OCI-LY7 (cell line): ENCODE measurements at regions not wholly inside any gene's neighbourhood (a gene's known extent, or its start where the extent isn't known, plus 50 kb on each side); places are given as distances from the start of the nearest gene placed in this dataset.

Experiments used
- BruUV-seq: library from RNA; stranded (reverse); fragments of 400-500 nt; replicated peaks from 2 replicates; lab custom pipeline; 2021; lab: Mats Ljungman, UMichigan
- CTCF ChIA-PET: fragments of 300-600 bp; sonication (Branson Sonifier 250); formaldehyde crosslinking; loops from one replicate; lab custom pipeline; 2022; ENCODE audit warnings: antibody characterized with exemption; ENCODE audit not compliant: unreplicated experiment; lab: Charles Lee
- POLR2A ChIA-PET: fragments of 300-600 bp; sonication (Branson Sonifier 250); formaldehyde crosslinking; loops from one replicate; lab custom pipeline; 2022; ENCODE audit warnings: antibody characterized with exemption; lab: Charles Lee
- DNase-seq: peaks from one replicate; pipeline ENCODE4 v3.0.0-alpha.2; 2015; ENCODE audit warnings: low spot score
- H2AFZ ChIP-seq: fragments of 200-600 bp; sonication (generic), shearing (Covaris generic); 2 replicates; pipeline ENCODE4 v1.6.1; 2014; ENCODE audit warnings: mild to moderate bottlenecking, antibody characterized with exemption, low read length, moderate library complexity
- H3K27ac ChIP-seq: fragments of 200-600 bp; sonication (generic); 2 replicates; pipeline ENCODE4 v1.5.1; 2014; ENCODE audit warnings: mixed run types, low read depth, mild to moderate bottlenecking, moderate library complexity, low read length, inconsistent platforms; ENCODE audit not compliant: poor library complexity, severe bottlenecking
- H3K36me3 ChIP-seq: fragments of 200-600 bp; sonication (generic); 2 replicates; pipeline ENCODE4 v1.6.1; 2014; ENCODE audit warnings: mild to moderate bottlenecking, antibody characterized with exemption, low read length, moderate library complexity, mixed read lengths; ENCODE audit not compliant: insufficient read depth
- H3K4me1 ChIP-seq: fragments of 200-600 bp; sonication (generic); 2 replicates; pipeline ENCODE4 v1.5.1; 2014; ENCODE audit warnings: mild to moderate bottlenecking, low read length; ENCODE audit not compliant: insufficient read depth, poor library complexity, severe bottlenecking
- H3K4me2 ChIP-seq: fragments of 200-600 bp; sonication (generic); 2 replicates; pipeline ENCODE4 v1.6.1; 2014; ENCODE audit warnings: mild to moderate bottlenecking, low read length
- H3K4me3 ChIP-seq: fragments of 200-600 bp; sonication (generic); 2 replicates; pipeline ENCODE4 v1.5.1; 2014; ENCODE audit warnings: mild to moderate bottlenecking, low read depth, low read length; ENCODE audit not compliant: poor library complexity, severe bottlenecking
- H3K79me2 ChIP-seq: fragments of 200-600 bp; sonication (generic); 2 replicates; pipeline ENCODE4 v1.6.1; 2016; ENCODE audit warnings: low read depth, mild to moderate bottlenecking, low read length, moderate library complexity, mixed read lengths; ENCODE audit not compliant: insufficient read depth
- H3K9me2 ChIP-seq: fragments of 200-600 bp; sonication (generic); 2 replicates; pipeline ENCODE4 v1.6.1; 2016; ENCODE audit warnings: mild to moderate bottlenecking, low read length, mixed read lengths; ENCODE audit not compliant: insufficient read depth
- H3K9me3 ChIP-seq: fragments of 200-600 bp; sonication (generic); 2 replicates; pipeline ENCODE4 v1.6.1; 2014; ENCODE audit warnings: mild to moderate bottlenecking, mixed run types, low read length, mixed read lengths
- H4K20me1 ChIP-seq: fragments of 200-600 bp; sonication (generic); 2 replicates; pipeline ENCODE4 v1.6.1; 2014; ENCODE audit warnings: mild to moderate bottlenecking, antibody characterized with exemption, low read length, moderate library complexity, mixed read lengths; ENCODE audit not compliant: insufficient read depth
- CTCF ChIP-seq: fragments of 200-600 bp; sonication (generic); conservative IDR thresholded peaks from 2 replicates; pipeline ENCODE4 v1.5.1; 2014; ENCODE audit warnings: mild to moderate bottlenecking, antibody characterized with exemption, low read length, moderate library complexity, mixed read lengths
- EZH2phosphoT487 ChIP-seq: fragments of 200-600 bp; sonication (generic); IDR thresholded peaks from 2 replicates; pipeline ENCODE4 v1.6.1; 2018; ENCODE audit warnings: low read depth, borderline replicate concordance, mild to moderate bottlenecking, mixed run types, antibody characterized with exemption, low read length, moderate library complexity, mixed read lengths
- intact Hi-C: fragments of 100-400 bp; cut with micrococcal nuclease; formaldehyde crosslinking; loops from one replicate; pipeline ENCODE4 v1.10.0; 2022; ENCODE audit not compliant: unreplicated experiment

GRCh38 chr5:130720355-130720754 is 444.7 kb downstream of the HINT1 start:
- intact Hi-C loops: no loop called here
- H3K27ac ChIP-seq: no peak overlapping the region
- no TSS peak for BruUV-seq
- no peaks in the 10 kb centered on the region for H3K36me3 ChIP-seq
- ChIA-PET POLR2A (no interaction called here), CTCF (no interaction called here)
- no peak overlapping the region for H3K4me2 ChIP-seq
- no peaks in the 10 kb centered on the region for H3K9me2 ChIP-seq
- no peaks in the 10 kb centered on the region for H4K20me1 ChIP-seq
- peak; percentile 12 for DNase-seq
- H3K79me2 ChIP-seq: no peaks in the 10 kb centered on the region
- no peaks in the 10 kb centered on the region for H3K9me3 ChIP-seq
- H3K4me3 ChIP-seq: no peak overlapping the region
- TF ChIP-seq EZH2phosphoT487 (no peak), CTCF (peak; percentile 61)
- H3K4me1 ChIP-seq: no peaks in the 10 kb centered on the region
- H2AFZ ChIP-seq: no peak overlapping the region

DNA sequence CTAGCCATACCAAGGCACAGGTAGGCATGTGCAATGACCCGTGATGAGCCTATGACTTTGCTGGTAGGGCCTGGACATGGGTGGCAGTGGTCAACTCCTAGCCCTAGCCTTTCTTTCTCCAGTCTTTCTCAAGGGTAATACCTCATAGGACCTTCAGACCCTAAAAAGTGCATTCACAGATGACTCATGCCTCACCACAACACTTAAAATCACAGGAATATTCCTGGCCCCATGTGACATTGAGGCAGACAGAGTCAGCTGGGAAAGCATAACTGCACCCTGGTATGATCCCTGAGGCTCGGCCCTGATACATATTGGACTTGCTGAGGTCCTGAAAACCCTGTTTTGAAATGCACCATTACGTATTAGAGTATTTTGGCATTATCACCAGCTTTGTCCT is 449.5 kb downstream of the HINT1 start:
- H3K36me3 ChIP-seq: no peaks in the 10 kb centered on the region
- POLR2A ChIA-PET: no interaction called here
- no peaks in the 10 kb centered on the region for H4K20me1 ChIP-seq
- TF ChIP-seq CTCF (no peak), EZH2phosphoT487 (no peak)
- BruUV-seq: no TSS peak
- no peak overlapping the region for H3K4me3 ChIP-seq
- no peak overlapping the region for H2AFZ ChIP-seq
- H3K4me1 ChIP-seq: no peaks in the 10 kb centered on the region
- no peak overlapping the region for H3K4me2 ChIP-seq
- intact Hi-C loops: no loop called here
- DNase-seq: no peak
- no peaks in the 10 kb centered on the region; the same call in 1 of the 2 replicates for H3K9me2 ChIP-seq
- H3K27ac ChIP-seq: no peak overlapping the region
- H3K9me3 ChIP-seq: no peaks in the 10 kb centered on the region
- no peaks in the 10 kb centered on the region for H3K79me2 ChIP-seq
- CTCF ChIA-PET: no interaction called here

GRCh38 chr5:130714200-130714599 is 450.9 kb downstream of the HINT1 start:
- no peak for DNase-seq
- Histone ChIP-seq H3K4me2 (no peak overlapping the region), H3K79me2 (no peaks in the 10 kb centered on the region), H3K36me3 (no peaks in the 10 kb centered on the region), H3K9me2 (no peaks in the 10 kb centered on the region; the same call in 1 of the 2 replicates), H3K27ac (no peak overlapping the region), H3K9me3 (no peaks in the 10 kb centered on the region), H2AFZ (no peak overlapping the region), H4K20me1 (no peaks in the 10 kb centered on the region), H3K4me3 (no peak overlapping the region), H3K4me1 (no peaks in the 10 kb centered on the region)
- no peak for TF ChIP-seq EZH2phosphoT487
- no peak for TF ChIP-seq CTCF
- no TSS peak for BruUV-seq
- CTCF ChIA-PET: no interaction called here
- intact Hi-C loops: no loop called here
- POLR2A ChIA-PET: no interaction called here
